ENCODE measurements at regions not wholly inside any gene's neighbourhood (a gene's known extent, or its start where the extent isn't known, plus 50 kb on each side); places are given as distances from the start of the nearest gene placed in this dataset.

DNA sequence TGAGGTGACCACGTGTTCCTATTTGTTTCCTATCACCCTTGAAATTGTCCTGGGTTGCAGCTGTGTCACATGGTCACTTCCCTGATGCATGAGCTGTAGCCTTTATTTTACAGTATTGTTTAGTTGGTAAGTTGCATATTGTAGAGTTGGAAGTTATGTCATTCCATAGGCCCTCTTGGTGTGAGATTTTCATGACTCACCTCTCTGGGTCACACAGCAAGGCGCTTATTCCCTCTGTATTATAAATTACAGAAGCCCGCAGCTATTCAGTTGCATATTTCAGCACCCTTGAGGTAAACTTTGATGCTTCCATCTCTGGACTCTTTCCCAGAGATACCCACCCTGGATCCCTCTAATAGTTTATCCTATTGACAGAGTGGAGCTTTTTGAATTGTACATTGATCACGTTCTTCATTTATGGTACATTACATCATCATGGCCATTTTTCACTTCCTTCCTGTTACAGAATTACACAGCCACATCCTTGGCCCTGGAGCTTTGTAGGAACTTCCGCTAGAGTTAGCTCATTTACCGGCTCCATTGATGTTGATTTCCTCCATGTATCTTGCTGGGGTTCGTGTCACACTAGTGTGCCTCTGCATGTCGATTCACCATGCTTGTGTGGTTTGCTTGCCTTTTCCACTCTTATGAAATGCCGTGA lies 543.1 kb upstream of the RGMA start:
- TF ChIP-seq POLR2A (IDR thresholded peaks at IDR 0.05; ENCODE audit: low read length) (no peak), GATA1 (IDR thresholded peaks at IDR 0.05; ENCODE audit: low read depth, low read length) (no peak)

Measured in erythroblast (primary cell).